Suprapubic skin (tissue), 4 donors: ENCODE measurements at regions not wholly inside any gene's neighbourhood (a gene's known extent, or its start where the extent isn't known, plus 50 kb on each side); places are given as distances from the start of the nearest gene placed in this dataset.

Experiments used
- EP300 ChIP-seq: sonication (generic); formaldehyde crosslinking; IDR thresholded peaks from one replicate; pipeline ENCODE4 v1.6.1; 2017; ENCODE audit warnings: antibody characterized with exemption
- POLR2A ChIP-seq, 2 donors: fragments of 450-650 bp; IDR thresholded peaks; one replicate each; pipeline ENCODE4 v1.6.1; 2017; ENCODE audit warnings: antibody characterized with exemption in 2 of 2, mild to moderate bottlenecking in 2 of 2, moderate library complexity in 2 of 2
- POLR2AphosphoS5 ChIP-seq, 3 donors: sonication (generic); formaldehyde crosslinking; IDR thresholded peaks; one replicate each; pipeline ENCODE4 v1.6.1; 2017; ENCODE audit warnings: antibody characterized with exemption in 3 of 3
- TF ChIP-seq, protein P1 (sequence below), 2 donors: fragments of 200-600 bp in 1 of 2; fragments of 450-650 bp in 1 of 2; sonication (generic) in 1 of 2; IDR thresholded peaks; one replicate each; pipeline ENCODE4 v1.5.1; 2016 to 2019; ENCODE audit warnings: antibody characterized with exemption in 2 of 2, mild to moderate bottlenecking in 1 of 2, moderate library complexity in 1 of 2

- TF ChIP-seq, protein P1, sequence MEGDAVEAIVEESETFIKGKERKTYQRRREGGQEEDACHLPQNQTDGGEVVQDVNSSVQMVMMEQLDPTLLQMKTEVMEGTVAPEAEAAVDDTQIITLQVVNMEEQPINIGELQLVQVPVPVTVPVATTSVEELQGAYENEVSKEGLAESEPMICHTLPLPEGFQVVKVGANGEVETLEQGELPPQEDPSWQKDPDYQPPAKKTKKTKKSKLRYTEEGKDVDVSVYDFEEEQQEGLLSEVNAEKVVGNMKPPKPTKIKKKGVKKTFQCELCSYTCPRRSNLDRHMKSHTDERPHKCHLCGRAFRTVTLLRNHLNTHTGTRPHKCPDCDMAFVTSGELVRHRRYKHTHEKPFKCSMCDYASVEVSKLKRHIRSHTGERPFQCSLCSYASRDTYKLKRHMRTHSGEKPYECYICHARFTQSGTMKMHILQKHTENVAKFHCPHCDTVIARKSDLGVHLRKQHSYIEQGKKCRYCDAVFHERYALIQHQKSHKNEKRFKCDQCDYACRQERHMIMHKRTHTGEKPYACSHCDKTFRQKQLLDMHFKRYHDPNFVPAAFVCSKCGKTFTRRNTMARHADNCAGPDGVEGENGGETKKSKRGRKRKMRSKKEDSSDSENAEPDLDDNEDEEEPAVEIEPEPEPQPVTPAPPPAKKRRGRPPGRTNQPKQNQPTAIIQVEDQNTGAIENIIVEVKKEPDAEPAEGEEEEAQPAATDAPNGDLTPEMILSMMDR (IDR thresholded peaks at IDR 0.05): no peak
- no peak for TF ChIP-seq POLR2AphosphoS5 (IDR thresholded peaks at IDR 0.05)
- no peak for TF ChIP-seq POLR2A (IDR thresholded peaks at IDR 0.05)
- TF ChIP-seq EP300: no peak
Measured at GRCh38 chr17:34874478-34874877, 86.8 kb downstream of the CCT6B start.
